GM12878 (cell line): ENCODE measurements at regions not wholly inside any gene's neighbourhood (a gene's known extent, or its start where the extent isn't known, plus 50 kb on each side); places are given as distances from the start of the nearest gene placed in this dataset.

Source experiments
- BCL3 ChIP-seq: IDR thresholded peaks from 2 replicates; pipeline ENCODE4 v1.6.1; 2011; ENCODE audit warnings: borderline replicate concordance, low read depth, mild to moderate bottlenecking, moderate library complexity, low read length; ENCODE audit not compliant: insufficient read depth, poor library complexity, severe bottlenecking
- E2F8 ChIP-seq: fragments of 450-650 bp; IDR thresholded peaks from 2 replicates; pipeline ENCODE4 v1.6.1; 2018; ENCODE audit warnings: mild to moderate bottlenecking, low read depth, moderate library complexity; ENCODE audit not compliant: partially characterized antibody
- EED ChIP-seq: sonication (generic); IDR thresholded peaks from 2 replicates; pipeline ENCODE4 v1.6.1; 2016; ENCODE audit warnings: antibody characterized with exemption, low read depth
- FOXM1 ChIP-seq: IDR thresholded peaks from 2 replicates; pipeline ENCODE4 v1.6.1; 2012; ENCODE audit warnings: low read depth, mild to moderate bottlenecking, inconsistent platforms, low read length, moderate library complexity
- MEF2B ChIP-seq: fragments of 450-650 bp; IDR thresholded peaks from 2 replicates; pipeline ENCODE4 v1.6.1; 2018; ENCODE audit warnings: mild to moderate bottlenecking, moderate library complexity; ENCODE audit not compliant: partially characterized antibody, poor library complexity, severe bottlenecking
- MYB ChIP-seq: fragments of 150-350 bp; IDR thresholded peaks from 2 replicates; pipeline ENCODE4 v1.6.1; 2014; ENCODE audit warnings: mild to moderate bottlenecking, low read depth, low read length, borderline replicate concordance
- PAX8 ChIP-seq: fragments of 450-650 bp; IDR thresholded peaks from 2 replicates; pipeline ENCODE4 v1.6.1; 2017; ENCODE audit warnings: mild to moderate bottlenecking, moderate library complexity
- PRDM15 ChIP-seq: fragments of 450-650 bp; formaldehyde crosslinking; IDR thresholded peaks from 2 replicates; pipeline ENCODE4 v1.4.0; 2020; ENCODE audit warnings: mild to moderate bottlenecking, moderate library complexity
- SKIL ChIP-seq: fragments of 450-650 bp; IDR thresholded peaks from 2 replicates; pipeline ENCODE4 v1.6.1; 2017; ENCODE audit warnings: mild to moderate bottlenecking, low read depth, inconsistent platforms; ENCODE audit not compliant: poor library complexity, severe bottlenecking
- WRNIP1 ChIP-seq: IDR thresholded peaks from 2 replicates; pipeline ENCODE4 v1.6.1; 2011; ENCODE audit warnings: low read depth, low read length, improper control_type of control experiment, borderline replicate concordance
- TF ChIP-seq, protein P1 (sequence below): fragments of 450-650 bp; IDR thresholded peaks from 2 replicates; pipeline ENCODE4 v1.6.1; 2018; ENCODE audit warnings: borderline replicate concordance, mild to moderate bottlenecking; ENCODE audit not compliant: partially characterized antibody

GRCh38 chr21:28821276-28822122 lies 171.2 kb downstream of the LTN1 start (continued):
- TF ChIP-seq SKIL, result no peak
- TF ChIP-seq, protein P1, sequence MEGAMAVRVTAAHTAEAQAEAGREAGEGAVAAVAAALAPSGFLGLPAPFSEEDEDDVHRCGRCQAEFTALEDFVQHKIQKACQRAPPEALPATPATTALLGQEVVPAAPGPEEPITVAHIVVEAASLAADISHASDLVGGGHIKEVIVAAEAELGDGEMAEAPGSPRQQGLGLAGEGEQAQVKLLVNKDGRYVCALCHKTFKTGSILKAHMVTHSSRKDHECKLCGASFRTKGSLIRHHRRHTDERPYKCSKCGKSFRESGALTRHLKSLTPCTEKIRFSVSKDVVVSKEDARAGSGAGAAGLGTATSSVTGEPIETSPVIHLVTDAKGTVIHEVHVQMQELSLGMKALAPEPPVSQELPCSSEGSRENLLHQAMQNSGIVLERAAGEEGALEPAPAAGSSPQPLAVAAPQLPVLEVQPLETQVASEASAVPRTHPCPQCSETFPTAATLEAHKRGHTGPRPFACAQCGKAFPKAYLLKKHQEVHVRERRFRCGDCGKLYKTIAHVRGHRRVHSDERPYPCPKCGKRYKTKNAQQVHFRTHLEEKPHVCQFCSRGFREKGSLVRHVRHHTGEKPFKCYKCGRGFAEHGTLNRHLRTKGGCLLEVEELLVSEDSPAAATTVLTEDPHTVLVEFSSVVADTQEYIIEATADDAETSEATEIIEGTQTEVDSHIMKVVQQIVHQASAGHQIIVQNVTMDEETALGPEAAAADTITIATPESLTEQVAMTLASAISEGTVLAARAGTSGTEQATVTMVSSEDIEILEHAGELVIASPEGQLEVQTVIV, result no peak
- no peak for TF ChIP-seq EED
- no peak for TF ChIP-seq WRNIP1
- TF ChIP-seq MYB, result no peak
- no peak for TF ChIP-seq PAX8
- no peak for TF ChIP-seq PRDM15 (CRISPR knock-in tag)
- no peak for TF ChIP-seq MEF2B
- TF ChIP-seq FOXM1, result no peak
- TF ChIP-seq BCL3, result no peak
- TF ChIP-seq E2F8, result no peak
